ENCODE measurements at regions not wholly inside any gene's neighbourhood (a gene's known extent, or its start where the extent isn't known, plus 50 kb on each side); places are given as distances from the start of the nearest gene placed in this dataset.

DNA sequence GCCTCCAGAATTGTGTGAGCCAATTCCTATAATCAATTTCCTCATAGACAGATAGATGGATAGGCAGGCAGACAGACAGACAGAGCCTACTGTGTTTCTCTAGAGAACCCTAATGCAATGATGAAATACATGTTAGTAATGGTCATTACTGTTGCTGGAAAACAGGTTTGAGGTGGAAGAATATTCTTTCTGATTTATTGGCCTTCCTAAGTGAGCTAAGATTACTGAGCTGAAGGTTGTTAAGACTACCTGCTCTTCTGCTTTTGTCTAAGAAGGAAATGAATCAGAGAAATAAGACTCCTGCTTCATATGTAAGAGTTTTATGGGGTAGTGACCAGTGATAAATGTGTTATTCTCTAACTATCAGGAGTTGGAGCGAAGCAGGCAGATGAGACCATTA is 219.9 kb downstream of the ELAVL2 start:
- no TSS peak for BruUV-seq (replicated peaks)
- Histone ChIP-seq H3K9me3 (ENCODE audit: low read length) (no peaks in the 10 kb centered on the region), H3K4me3 (ENCODE audit: low read depth, low read length, poor library complexity, severe bottlenecking) (no peak overlapping the region), H3K79me2 (ENCODE audit: insufficient read depth, low read depth, low read length) (no peaks in the 10 kb centered on the region), H3K4me1 (ENCODE audit: insufficient read depth, low read length, poor library complexity, severe bottlenecking) (no peaks in the 10 kb centered on the region), H2AFZ (ENCODE audit: low read length) (no peak overlapping the region), H3K27ac (ENCODE audit: low read depth, low read length, poor library complexity, severe bottlenecking) (no peak overlapping the region), H3K9me2 (ENCODE audit: insufficient read depth, low read length) (no peaks in the 10 kb centered on the region), H3K4me2 (ENCODE audit: low read length) (no peak overlapping the region), H3K36me3 (ENCODE audit: insufficient read depth, low read length) (no peaks in the 10 kb centered on the region), H4K20me1 (ENCODE audit: insufficient read depth, low read length) (no peaks in the 10 kb centered on the region)
- DNase-seq (ENCODE audit: low spot score) = no peak
- TF ChIP-seq, protein P1, sequence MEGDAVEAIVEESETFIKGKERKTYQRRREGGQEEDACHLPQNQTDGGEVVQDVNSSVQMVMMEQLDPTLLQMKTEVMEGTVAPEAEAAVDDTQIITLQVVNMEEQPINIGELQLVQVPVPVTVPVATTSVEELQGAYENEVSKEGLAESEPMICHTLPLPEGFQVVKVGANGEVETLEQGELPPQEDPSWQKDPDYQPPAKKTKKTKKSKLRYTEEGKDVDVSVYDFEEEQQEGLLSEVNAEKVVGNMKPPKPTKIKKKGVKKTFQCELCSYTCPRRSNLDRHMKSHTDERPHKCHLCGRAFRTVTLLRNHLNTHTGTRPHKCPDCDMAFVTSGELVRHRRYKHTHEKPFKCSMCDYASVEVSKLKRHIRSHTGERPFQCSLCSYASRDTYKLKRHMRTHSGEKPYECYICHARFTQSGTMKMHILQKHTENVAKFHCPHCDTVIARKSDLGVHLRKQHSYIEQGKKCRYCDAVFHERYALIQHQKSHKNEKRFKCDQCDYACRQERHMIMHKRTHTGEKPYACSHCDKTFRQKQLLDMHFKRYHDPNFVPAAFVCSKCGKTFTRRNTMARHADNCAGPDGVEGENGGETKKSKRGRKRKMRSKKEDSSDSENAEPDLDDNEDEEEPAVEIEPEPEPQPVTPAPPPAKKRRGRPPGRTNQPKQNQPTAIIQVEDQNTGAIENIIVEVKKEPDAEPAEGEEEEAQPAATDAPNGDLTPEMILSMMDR (conservative IDR thresholded peaks at IDR 0.05; ENCODE audit: low read length) = no peak
- TF ChIP-seq EZH2phosphoT487 (IDR thresholded peaks at IDR 0.05; ENCODE audit: borderline replicate concordance, low read depth, low read length) = no peak
- ChIA-PET POLR2A (no interaction called here), CTCF (ENCODE audit: unreplicated experiment) (no interaction called here)
- intact Hi-C loops (cut with micrococcal nuclease; ENCODE audit: unreplicated experiment) = no loop called here

DNA sequence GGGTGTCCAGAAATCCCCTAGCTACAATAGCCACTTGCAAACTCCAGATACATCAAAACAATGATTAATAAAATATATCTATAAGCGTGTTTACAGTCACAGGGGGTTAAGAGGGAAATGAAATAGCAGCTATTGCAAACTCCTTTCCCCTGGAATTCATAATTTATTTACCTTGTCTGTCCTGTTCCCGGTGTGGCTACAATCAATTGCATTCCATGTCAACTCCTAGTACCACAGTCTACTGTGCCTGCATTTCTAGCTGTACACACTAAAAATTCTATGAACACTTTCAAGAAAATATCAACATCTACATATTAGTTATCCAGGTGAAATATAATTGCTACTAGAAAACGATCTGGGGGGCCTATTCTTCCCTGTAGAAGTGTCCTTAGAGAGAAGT is 217.6 kb downstream of the ELAVL2 start:
- H3K4me2 ChIP-seq (ENCODE audit: low read length) = no peak overlapping the region
- no peaks in the 10 kb centered on the region for H3K9me3 ChIP-seq (ENCODE audit: low read length)
- TF ChIP-seq EZH2phosphoT487 (IDR thresholded peaks at IDR 0.05; ENCODE audit: borderline replicate concordance, low read depth, low read length) = no peak
- TF ChIP-seq, protein P1 (conservative IDR thresholded peaks at IDR 0.05; ENCODE audit: low read length) = no peak
- H3K4me3 ChIP-seq (ENCODE audit: low read depth, low read length, poor library complexity, severe bottlenecking) = no peak overlapping the region
- CTCF ChIA-PET (ENCODE audit: unreplicated experiment) = no interaction called here
- H3K9me2 ChIP-seq (ENCODE audit: insufficient read depth, low read length) = no peaks in the 10 kb centered on the region
- H3K36me3 ChIP-seq (ENCODE audit: insufficient read depth, low read length) = no peaks in the 10 kb centered on the region
- H3K4me1 ChIP-seq (ENCODE audit: insufficient read depth, low read length, poor library complexity, severe bottlenecking) = no peaks in the 10 kb centered on the region
- H3K79me2 ChIP-seq (ENCODE audit: insufficient read depth, low read depth, low read length) = no peaks in the 10 kb centered on the region
- intact Hi-C loops (cut with micrococcal nuclease; ENCODE audit: unreplicated experiment) = no loop called here
- no peaks in the 10 kb centered on the region for H4K20me1 ChIP-seq (ENCODE audit: insufficient read depth, low read length)
- no peak for DNase-seq (ENCODE audit: low spot score)
- POLR2A ChIA-PET = interaction anchor here (0.6 to 0.7 kb wide), 2 partner anchors 9 to 710 kb away, joined by 3 read pairs; no protein-coding TSS in a partner anchor
- no peak overlapping the region for H3K27ac ChIP-seq (ENCODE audit: low read depth, low read length, poor library complexity, severe bottlenecking)
- no peak overlapping the region for H2AFZ ChIP-seq (ENCODE audit: low read length)
- BruUV-seq (replicated peaks) = no TSS peak

DNA sequence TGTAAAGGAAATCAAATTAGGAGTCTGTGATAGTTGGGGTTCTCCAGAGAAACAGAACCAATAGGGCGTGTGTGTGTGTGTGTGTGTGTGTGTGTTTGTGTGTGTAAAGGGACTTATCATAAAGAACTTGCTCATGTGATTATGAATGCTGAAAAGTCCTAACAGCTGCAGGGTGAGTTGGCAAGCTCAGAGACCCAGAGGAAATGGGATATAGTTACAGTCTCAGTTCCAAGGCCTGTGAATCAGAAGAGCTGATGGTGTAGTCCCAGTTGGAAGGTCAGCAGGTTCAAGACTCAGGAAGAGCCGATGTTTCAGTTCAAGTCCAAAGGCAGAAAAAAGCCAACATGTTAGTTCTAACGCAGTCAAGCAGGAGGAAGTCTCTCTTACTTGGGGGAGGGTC is 214.2 kb downstream of the ELAVL2 start:
- Histone ChIP-seq H3K4me3 (ENCODE audit: low read depth, low read length, poor library complexity, severe bottlenecking) (no peak overlapping the region), H2AFZ (ENCODE audit: low read length) (no peak overlapping the region), H3K36me3 (ENCODE audit: insufficient read depth, low read length) (no peaks in the 10 kb centered on the region), H3K27ac (ENCODE audit: low read depth, low read length, poor library complexity, severe bottlenecking) (no peak overlapping the region), H3K4me1 (ENCODE audit: insufficient read depth, low read length, poor library complexity, severe bottlenecking) (no peaks in the 10 kb centered on the region), H3K4me2 (ENCODE audit: low read length) (no peak overlapping the region), H3K79me2 (ENCODE audit: insufficient read depth, low read depth, low read length) (no peaks in the 10 kb centered on the region), H3K9me3 (ENCODE audit: low read length) (no peaks in the 10 kb centered on the region), H4K20me1 (ENCODE audit: insufficient read depth, low read length) (no peaks in the 10 kb centered on the region), H3K9me2 (ENCODE audit: insufficient read depth, low read length) (no peaks in the 10 kb centered on the region)
- TF ChIP-seq EZH2phosphoT487 (IDR thresholded peaks at IDR 0.05; ENCODE audit: borderline replicate concordance, low read depth, low read length) = no peak
- TF ChIP-seq, protein P1 (conservative IDR thresholded peaks at IDR 0.05; ENCODE audit: low read length) = no peak
- intact Hi-C loops (cut with micrococcal nuclease; ENCODE audit: unreplicated experiment) = no loop called here
- BruUV-seq (replicated peaks) = no TSS peak
- CTCF ChIA-PET (ENCODE audit: unreplicated experiment) = no interaction called here
- POLR2A ChIA-PET = no interaction called here
- no peak for DNase-seq (ENCODE audit: low spot score)

Data from OCI-LY7 (cell line).